ENCODE measurements at regions not wholly inside any gene's neighbourhood (a gene's known extent, or its start where the extent isn't known, plus 50 kb on each side); places are given as distances from the start of the nearest gene placed in this dataset.

- DNase-seq (ENCODE audit: low read depth), result no peak
Observed at GRCh38 chrX:54615109-54615508, 85.1 kb downstream of the GNL3L start.

DNA sequence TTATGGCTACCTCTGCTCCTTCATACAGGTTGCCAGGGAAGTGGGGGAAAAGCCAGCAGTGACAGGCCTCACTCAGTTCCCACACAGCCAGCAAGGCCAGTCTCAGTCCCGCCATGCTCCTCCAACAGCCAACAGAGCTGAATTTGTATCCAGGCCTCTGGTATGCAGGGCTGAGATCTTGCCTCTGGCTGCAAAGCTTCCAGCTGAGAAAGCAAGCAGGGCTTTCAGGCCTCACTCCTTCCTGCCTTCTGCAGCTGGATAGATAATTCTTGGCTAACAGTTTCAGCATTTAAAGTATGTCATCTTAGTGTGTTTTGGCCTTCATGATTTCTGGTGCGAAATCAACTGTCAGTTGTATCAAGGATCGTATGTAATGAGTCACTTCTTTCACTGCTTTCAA lies 103.6 kb downstream of the GNL3L start:
- no peak for DNase-seq (ENCODE audit: low read depth)

DNA sequence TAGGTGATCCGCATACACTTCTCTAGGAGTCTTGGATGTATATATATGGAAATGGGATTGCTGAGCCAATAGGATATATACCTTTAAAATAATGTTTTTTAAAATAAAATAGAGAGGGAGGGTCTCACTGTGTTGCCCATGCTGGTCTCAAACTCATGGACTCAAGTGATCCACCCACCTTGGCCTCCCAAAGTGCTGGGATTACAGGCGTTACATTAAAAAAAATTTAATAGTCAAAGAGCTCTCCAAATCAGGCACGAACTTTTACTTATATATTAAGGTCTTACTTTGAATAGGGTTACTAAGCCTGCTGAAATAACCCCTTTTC lies 109.0 kb downstream of the GNL3L start:
- no peak for DNase-seq (ENCODE audit: low read depth)

GRCh38 chrX:54639346-54640102 lies 109.5 kb downstream of the GNL3L start:
- peak; percentile 97 for DNase-seq (ENCODE audit: low read depth)

- DNase-seq (ENCODE audit: low read depth), result no peak
Observed at GRCh38 chrX:54640103-54640690, 110.2 kb downstream of the GNL3L start.

GRCh38 chrX:54640736-54641135 lies 110.7 kb downstream of the GNL3L start:
- no peak for DNase-seq (ENCODE audit: low read depth)

DNA sequence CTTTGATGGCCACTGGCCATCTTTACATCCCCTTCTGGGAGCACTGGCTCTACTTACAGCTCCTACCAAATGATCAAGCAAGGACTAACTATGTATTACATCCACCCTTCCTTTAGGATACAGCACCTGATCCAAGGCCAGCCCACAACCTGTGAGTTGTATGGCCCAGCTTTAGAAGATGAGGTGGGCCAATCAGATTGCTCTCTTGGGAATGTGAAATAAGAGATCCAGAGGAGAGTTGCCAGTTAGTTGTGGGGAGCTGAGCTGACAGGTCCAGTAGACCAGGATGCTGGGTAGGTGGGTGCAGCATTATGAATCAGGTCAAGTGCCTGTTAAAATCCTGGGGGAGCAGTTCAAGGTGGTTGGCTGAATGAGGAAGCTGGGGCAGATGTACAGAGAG lies 111.5 kb downstream of the GNL3L start:
- peak; percentile 15 for DNase-seq (ENCODE audit: low read depth)

DNA sequence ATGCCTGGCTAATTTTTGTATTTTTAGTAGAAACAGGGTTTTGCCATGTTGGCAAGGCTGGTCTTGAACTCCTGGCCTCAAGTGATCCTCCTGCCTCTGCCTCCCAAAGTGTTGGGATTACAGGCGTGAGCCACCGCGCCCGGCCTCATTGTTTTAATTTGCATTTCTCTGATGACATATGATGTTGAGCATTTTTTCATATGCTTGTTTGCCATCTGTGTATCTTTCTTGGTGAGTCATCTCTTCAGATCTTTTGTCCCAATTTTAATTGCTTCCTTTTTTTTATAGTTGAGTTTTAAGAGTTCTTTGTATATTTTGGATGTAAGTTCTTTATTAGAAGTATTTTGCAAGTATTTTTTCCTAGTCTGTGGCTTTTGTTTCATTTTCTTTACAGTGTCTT lies 117.6 kb downstream of the GNL3L start:
- DNase-seq (ENCODE audit: low read depth), result peak; percentile 32

GRCh38 chrX:54659547-54659946 lies 129.5 kb downstream of the GNL3L start:
- DNase-seq (ENCODE audit: low read depth), result no peak

- no peak for DNase-seq (ENCODE audit: low read depth)
Observed at GRCh38 chrX:54675762-54676161, 122.3 kb downstream of the ITIH6 start.

DNA sequence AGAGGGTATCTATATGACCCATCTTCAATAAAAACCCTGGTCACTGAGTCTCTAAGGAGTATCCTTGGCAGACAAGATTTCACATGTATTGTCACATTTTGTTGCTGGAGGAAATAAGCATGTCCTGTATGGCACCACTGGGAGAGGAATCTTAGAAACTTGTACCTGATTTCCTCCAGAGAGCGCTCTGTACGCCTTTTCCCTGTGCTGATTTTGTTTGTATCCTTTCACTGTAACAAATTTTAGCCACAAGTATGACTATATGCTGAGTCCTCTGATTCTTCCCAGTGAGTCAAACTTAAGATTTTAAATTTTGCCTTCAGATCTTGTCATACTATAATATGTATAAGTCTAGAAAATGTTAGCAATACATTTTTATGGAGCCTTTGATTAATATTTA lies 102.8 kb downstream of the ITIH6 start:
- peak; percentile 41 for DNase-seq (ENCODE audit: low read depth)

DNA sequence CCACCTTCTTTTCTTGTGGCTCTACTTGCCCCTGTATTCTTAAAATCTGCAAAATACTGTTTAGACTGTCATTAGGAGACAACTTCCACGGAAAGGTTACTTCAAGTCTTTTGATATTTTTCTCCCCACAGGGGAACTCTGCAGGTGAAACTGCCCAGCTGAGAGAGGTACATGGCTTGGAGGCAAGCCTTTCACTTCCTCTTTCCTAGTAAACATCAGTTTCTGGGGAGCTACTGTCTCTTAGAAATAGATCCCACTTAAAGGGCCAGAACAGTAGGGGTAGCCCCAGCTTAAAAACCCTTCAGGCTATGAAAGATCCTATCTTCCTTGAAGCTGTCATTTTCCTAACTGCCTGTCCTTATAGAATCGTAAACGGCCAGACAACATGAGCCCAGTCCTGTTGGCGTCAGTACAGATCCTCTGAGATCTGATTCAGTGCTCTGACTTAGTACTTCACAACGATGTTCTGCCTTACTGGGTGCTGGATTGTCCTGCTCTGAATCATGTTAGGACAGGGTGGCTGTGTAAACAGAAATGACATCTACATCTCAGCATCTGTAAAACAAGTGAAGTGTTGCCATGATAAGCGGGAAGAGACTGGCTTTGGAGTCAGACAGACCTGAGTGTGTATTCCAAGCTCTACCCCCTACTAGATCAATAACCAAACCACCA lies 102.1 kb downstream of the ITIH6 start:
- DNase-seq (ENCODE audit: low read depth), result peak; percentile 14

Data from M059J (cell line).